MCF 10A (cell line): ENCODE measurements at regions not wholly inside any gene's neighbourhood (a gene's known extent, or its start where the extent isn't known, plus 50 kb on each side); places are given as distances from the start of the nearest gene placed in this dataset.

ENCODE experiments used
- BruUV-seq: library from RNA; stranded (reverse); fragments of 400-500 nt; replicated peaks from 2 replicates; lab custom pipeline; 2021; lab: Mats Ljungman, UMichigan
- CTCF ChIA-PET: fragments of 300-600 bp; sonication (Branson Sonifier 250); formaldehyde crosslinking; extraction: SDS; loops from one replicate; lab custom pipeline; 2021; ENCODE audit warnings: antibody characterized with exemption, inconsistent platforms; lab: Yijun Ruan, JAX
- POLR2A ChIA-PET: fragments of 300-600, 350-650 bp; sonication (Branson Sonifier 250); formaldehyde crosslinking; extraction: SDS; loops from one replicate; lab custom pipeline; 2020; ENCODE audit warnings: antibody characterized with exemption, inconsistent platforms; lab: Yijun Ruan, JAX
- DNase-seq: peaks from one replicate; pipeline ENCODE4 v3.0.0-alpha.2; 2018; ENCODE audit not compliant: unreplicated experiment
- H3K27ac Mint-ChIP-seq: one replicate; pipeline ENCODE4 v1.8.0; 2022; ENCODE audit warnings: mild to moderate bottlenecking, low read depth, mixed read lengths; ENCODE audit not compliant: unreplicated experiment
- H3K27me3 Mint-ChIP-seq: one replicate; pipeline ENCODE4 v1.8.0; 2022; ENCODE audit warnings: mixed read lengths; ENCODE audit not compliant: insufficient read depth, unreplicated experiment
- H3K36me3 Mint-ChIP-seq: one replicate; pipeline ENCODE4 v1.8.0; 2022; ENCODE audit warnings: mild to moderate bottlenecking, moderate library complexity, mixed read lengths; ENCODE audit not compliant: insufficient read depth, unreplicated experiment
- H3K4me1 Mint-ChIP-seq: one replicate; pipeline ENCODE4 v1.8.0; 2022; ENCODE audit warnings: mixed read lengths; ENCODE audit not compliant: insufficient read depth, unreplicated experiment
- H3K4me3 Mint-ChIP-seq: one replicate; pipeline ENCODE4 v1.8.0; 2022; ENCODE audit warnings: mild to moderate bottlenecking, moderate library complexity, mixed read lengths; ENCODE audit not compliant: unreplicated experiment
- H3K9me3 Mint-ChIP-seq: one replicate; pipeline ENCODE4 v1.8.0; 2022; ENCODE audit warnings: mixed read lengths; ENCODE audit not compliant: unreplicated experiment
- CTCF ChIP-seq: fragments of 200-600 bp; IDR thresholded peaks from one replicate; pipeline ENCODE4 v1.8.0; 2022; ENCODE audit warnings: antibody characterized with exemption, mild to moderate bottlenecking; ENCODE audit not compliant: unreplicated experiment
- intact Hi-C: fragments of 100-400 bp; cut with micrococcal nuclease; formaldehyde crosslinking; loops from 2 replicates; pipeline ENCODE4 v1.14.1; 2022

DNA sequence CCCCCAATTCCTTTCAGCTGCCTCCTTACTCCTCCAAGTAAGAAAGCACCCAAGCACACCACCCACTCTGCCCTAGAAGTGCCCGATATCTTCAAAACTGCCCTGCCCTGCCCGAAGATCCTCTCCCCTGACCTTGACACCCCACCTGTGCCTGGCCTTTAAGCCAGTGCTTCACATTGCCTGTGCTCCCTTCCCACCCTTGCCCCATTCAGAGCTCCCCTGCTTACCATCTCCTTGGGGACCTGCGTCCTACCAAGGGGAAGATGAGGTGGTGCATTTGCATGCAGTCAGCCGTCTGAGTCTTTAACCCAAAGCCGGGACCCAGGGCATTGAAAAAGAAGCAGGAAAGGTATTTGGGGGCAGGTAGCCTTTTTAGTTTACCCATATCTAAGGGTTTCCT lies 73.5 kb upstream of the SLCO3A1 start:
- no peak for DNase-seq
- H3K4me3 Mint-ChIP-seq, result no peak overlapping the region
- no TSS peak for BruUV-seq
- peaks cover 39% of the 10 kb centered on the region for H3K27me3 Mint-ChIP-seq
- no peaks in the 10 kb centered on the region for H3K9me3 Mint-ChIP-seq
- no peak for TF ChIP-seq CTCF
- ChIA-PET CTCF (interaction anchor here (0.6 kb wide), 1 partner anchor 153 kb away, joined by 3 read pairs; no protein-coding TSS in a partner anchor), POLR2A (interaction anchor here (0.6 to 0.9 kb wide), 2 partner anchors 11 to 1050 kb away, joined by 3 read pairs; no protein-coding TSS in a partner anchor)
- H3K36me3 Mint-ChIP-seq, result no peaks in the 10 kb centered on the region
- H3K4me1 Mint-ChIP-seq, result no peaks in the 10 kb centered on the region
- intact Hi-C loops, result no loop called here
- no peak overlapping the region for H3K27ac Mint-ChIP-seq

GRCh38 chr15:91780387-91780786 lies 73.1 kb upstream of the SLCO3A1 start:
- no peak overlapping the region for H3K4me3 Mint-ChIP-seq
- intact Hi-C loops, result no loop called here
- H3K9me3 Mint-ChIP-seq, result no peaks in the 10 kb centered on the region
- peaks cover 35% of the 10 kb centered on the region for H3K27me3 Mint-ChIP-seq
- no peaks in the 10 kb centered on the region for H3K36me3 Mint-ChIP-seq
- no peaks in the 10 kb centered on the region for H3K4me1 Mint-ChIP-seq
- H3K27ac Mint-ChIP-seq, result no peak overlapping the region
- no peak for TF ChIP-seq CTCF
- DNase-seq, result no peak
- ChIA-PET POLR2A (interaction anchor here (0.6 to 0.9 kb wide), 2 partner anchors 10 to 1050 kb away, joined by 3 read pairs; no protein-coding TSS in a partner anchor), CTCF (interaction anchor here (0.6 kb wide), 1 partner anchor 153 kb away, joined by 3 read pairs; no protein-coding TSS in a partner anchor)
- no TSS peak for BruUV-seq

GRCh38 chr15:91782221-91782620 lies 71.3 kb upstream of the SLCO3A1 start:
- no peak for TF ChIP-seq CTCF
- ChIA-PET POLR2A (interaction anchor here (1.0 kb wide), 1 partner anchor 483 kb away, joined by 3 read pairs; no protein-coding TSS in a partner anchor), CTCF (interaction anchor here (0.6 to 1.6 kb wide), 4 partner anchors 8 to 76 kb away, joined by 3 to 6 read pairs (median 3); no protein-coding TSS in a partner anchor)
- Mint-ChIP-seq H3K27ac (no peak overlapping the region), H3K9me3 (no peaks in the 10 kb centered on the region), H3K4me1 (no peaks in the 10 kb centered on the region), H3K36me3 (no peaks in the 10 kb centered on the region), H3K4me3 (no peak overlapping the region), H3K27me3 (peaks cover 28% of the 10 kb centered on the region)
- no peak for DNase-seq
- intact Hi-C loops, result no loop called here
- BruUV-seq, result no TSS peak

DNA sequence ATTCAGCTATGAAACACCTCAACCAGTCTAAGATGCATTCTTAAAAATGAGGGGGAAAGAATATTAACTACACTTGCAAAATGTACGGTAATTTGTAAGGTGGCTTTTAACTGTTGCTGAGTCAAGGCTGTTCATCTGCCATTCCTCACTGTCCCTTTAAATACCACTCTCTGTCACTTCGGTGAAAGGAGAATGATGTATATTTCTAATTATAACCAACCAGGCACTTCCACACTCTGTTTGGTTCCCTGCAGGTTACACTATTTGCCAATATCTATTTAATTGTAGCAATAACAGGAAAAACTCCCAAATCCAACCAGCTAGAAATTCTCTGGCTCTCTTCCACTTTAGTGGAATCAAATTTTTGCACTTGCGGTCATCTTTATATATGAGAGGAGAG lies 70.5 kb upstream of the SLCO3A1 start:
- H3K4me3 Mint-ChIP-seq, result no peak overlapping the region
- no peaks in the 10 kb centered on the region for H3K9me3 Mint-ChIP-seq
- H3K4me1 Mint-ChIP-seq, result no peaks in the 10 kb centered on the region
- H3K27ac Mint-ChIP-seq, result no peak overlapping the region
- H3K36me3 Mint-ChIP-seq, result no peaks in the 10 kb centered on the region
- TF ChIP-seq CTCF, result no peak
- BruUV-seq, result no TSS peak
- no peak for DNase-seq
- ChIA-PET POLR2A (interaction anchor here (1.0 kb wide), 1 partner anchor 484 kb away, joined by 3 read pairs; no protein-coding TSS in a partner anchor), CTCF (interaction anchor here (0.8 to 1.6 kb wide), 2 partner anchors 67 to 199 kb away, joined by 3 to 6 read pairs; no protein-coding TSS in a partner anchor)
- intact Hi-C loops, result no loop called here
- peaks cover 20% of the 10 kb centered on the region for H3K27me3 Mint-ChIP-seq
